GM21529 (cell line): ENCODE measurements at regions not wholly inside any gene's neighbourhood (a gene's known extent, or its start where the extent isn't known, plus 50 kb on each side); places are given as distances from the start of the nearest gene placed in this dataset.
"Not testable (repeated sequence)": the region's sequence is repeated elsewhere in the genome, so short reads cannot be mapped to it uniquely, and the experiment has no call there.

ENCODE experiments used
- ATAC-seq: cut with Tn5 transposase; IDR thresholded peaks from one replicate; pipeline ENCODE4 v1.9.1; 2021; ENCODE audit not compliant: unreplicated experiment

DNA sequence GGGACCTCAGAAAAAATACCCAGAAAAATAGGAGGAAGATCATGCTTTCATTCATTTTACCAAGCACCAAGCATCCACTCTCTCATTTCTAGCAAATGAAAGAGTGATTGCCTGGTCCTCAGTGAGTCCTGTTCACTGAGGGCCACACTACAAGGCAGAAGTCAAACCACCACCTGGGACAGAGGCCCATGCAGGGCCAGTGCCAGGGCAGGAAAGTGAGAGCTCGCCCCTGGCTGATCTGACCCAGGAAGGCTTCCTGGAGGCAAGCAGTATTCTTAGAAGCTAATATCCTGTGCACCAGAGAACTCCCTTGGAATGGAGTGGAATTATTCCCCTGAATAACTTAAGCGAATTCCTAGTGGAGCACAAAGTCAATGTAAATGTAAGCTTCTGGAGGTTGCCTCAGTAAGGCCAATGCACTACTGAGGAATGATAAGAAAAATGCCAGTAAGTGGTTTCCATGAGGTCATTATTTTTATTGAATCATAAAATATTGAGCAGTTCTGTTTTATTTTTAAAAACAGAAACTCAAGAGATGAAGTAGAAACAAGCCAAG is 191.6 kb upstream of the ID2 start:
- ATAC-seq, result no peak

- no peak for ATAC-seq
Measured at GRCh38 chr2:8491296-8492027, 190.4 kb upstream of the ID2 start.

DNA sequence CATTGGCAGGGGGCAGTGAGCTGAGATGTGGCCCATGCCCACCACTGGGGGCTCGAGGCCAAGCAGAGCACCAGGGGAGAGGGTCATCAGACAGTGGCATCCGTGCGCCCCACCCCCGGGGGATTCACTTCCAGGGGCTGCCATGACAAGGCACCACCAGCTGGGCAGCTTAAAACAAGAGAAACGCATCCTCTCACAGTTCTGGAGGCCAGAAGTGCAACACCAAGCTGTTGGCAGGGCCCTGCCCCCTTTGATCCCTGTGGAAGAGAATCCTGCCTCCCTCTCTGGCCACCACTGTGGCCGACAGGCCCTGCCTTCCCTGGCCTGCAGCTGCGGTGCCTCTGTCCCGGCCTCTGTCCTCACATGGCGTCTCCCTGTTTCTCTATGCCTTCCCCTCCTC is 187.7 kb upstream of the ID2 start:
- ATAC-seq, result no peak

GRCh38 chr2:8494589-8494988 is 187.3 kb upstream of the ID2 start:
- ATAC-seq, result no peak

GRCh38 chr2:8495189-8495989 is 186.5 kb upstream of the ID2 start:
- ATAC-seq, result no peak

DNA sequence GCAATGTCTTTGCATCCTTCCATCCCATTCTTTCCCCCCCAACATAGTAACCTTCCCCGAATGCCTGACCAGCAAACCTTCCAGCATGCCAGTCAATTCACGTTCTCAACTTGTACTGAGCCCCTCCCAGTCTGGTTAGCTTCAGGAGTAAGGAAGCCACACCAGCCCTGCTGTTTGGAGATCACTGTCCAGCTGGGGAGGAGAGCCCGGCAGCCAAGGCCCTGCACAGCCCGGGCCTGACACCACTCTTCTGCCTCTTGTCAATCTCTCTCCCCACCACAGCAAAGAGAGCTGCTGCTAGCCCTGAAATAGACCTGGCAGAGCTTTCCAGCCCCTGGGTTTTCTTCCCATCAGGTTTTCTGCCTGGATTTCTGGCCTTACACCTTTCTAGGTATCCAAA is 185.8 kb upstream of the ID2 start:
- no peak for ATAC-seq

GRCh38 chr2:8496617-8497016 is 185.2 kb upstream of the ID2 start:
- ATAC-seq, result no peak

GRCh38 chr2:8498994-8499393 is 182.9 kb upstream of the ID2 start:
- ATAC-seq, result no peak

- no peak for ATAC-seq
Measured at GRCh38 chr2:8500124-8501054, 181.5 kb upstream of the ID2 start.

DNA sequence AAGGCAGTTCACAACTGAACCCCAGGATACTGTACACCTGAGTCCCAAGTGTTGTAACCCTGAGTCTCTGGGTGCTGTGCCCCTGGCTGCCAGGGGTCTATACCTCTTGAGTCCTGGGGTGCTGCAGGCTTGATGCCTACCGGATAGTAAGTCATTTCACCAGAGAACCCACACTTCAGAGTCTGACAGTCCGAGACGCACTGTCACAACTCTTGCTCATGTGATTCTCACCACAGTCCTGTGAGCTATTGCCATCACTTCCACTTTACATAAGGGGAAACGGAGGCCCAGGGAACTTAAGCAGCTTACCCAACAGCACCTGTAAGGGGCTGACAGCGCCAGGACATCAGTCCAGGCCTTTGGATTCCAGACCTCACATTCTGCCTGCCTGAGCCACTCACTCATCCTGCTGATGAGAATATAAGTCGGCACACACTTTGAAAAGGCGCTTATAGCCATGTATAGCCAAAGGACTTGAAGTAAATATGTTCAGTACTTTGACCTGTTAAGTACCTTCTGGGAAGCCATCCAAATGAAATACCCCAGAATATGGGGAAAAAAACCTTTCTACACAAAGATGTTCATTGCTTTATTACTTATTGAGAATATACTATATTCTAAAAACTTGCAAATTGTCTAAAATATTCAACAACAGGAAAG is 180.7 kb upstream of the ID2 start:
- no peak for ATAC-seq

DNA sequence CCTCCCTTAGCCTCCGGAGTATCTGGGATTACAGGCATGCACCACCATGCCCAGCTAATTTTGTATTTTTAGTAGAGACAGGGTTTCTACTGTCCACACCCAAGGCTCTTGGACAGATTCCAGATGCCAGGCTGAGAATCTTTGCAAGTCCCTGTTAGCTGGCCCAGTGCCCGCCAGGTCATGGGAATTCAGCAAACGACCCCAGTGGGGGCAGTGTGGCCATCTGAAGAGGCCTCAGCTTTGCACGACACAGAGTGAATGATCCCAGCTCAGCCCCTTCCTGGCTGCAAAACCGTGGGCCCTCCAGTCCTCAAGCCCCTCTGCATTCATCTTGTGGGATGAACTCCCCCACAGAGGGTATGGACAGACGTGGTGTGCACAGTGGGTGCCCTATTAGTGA is 179.5 kb upstream of the ID2 start:
- no peak for ATAC-seq

GRCh38 chr2:8505311-8505920 is 176.4 kb upstream of the ID2 start:
- no peak for ATAC-seq

DNA sequence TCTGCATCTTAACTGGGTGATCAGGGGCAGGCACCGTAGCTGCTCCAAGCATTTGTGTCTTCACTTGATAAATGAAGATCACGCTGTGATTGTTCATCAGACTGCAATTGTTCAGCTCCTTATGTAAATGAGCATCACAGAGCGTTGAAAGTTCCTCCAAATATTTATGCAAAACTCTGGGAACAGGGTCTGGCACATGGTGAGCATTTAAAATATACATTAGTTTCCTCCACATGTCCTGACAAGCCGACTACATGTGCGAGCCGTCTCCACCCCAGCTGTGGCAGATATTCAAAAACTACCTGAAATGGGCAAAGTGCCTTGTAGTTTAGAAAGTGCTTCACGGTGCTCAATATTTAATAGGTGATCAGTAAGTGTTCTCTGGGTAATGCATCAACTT is 175.1 kb upstream of the ID2 start:
- ATAC-seq, result no peak

GRCh38 chr2:8508766-8509165 is 173.1 kb upstream of the ID2 start:
- ATAC-seq, result no peak

GRCh38 chr2:8509621-8510020 is 172.2 kb upstream of the ID2 start:
- ATAC-seq, result no peak

DNA sequence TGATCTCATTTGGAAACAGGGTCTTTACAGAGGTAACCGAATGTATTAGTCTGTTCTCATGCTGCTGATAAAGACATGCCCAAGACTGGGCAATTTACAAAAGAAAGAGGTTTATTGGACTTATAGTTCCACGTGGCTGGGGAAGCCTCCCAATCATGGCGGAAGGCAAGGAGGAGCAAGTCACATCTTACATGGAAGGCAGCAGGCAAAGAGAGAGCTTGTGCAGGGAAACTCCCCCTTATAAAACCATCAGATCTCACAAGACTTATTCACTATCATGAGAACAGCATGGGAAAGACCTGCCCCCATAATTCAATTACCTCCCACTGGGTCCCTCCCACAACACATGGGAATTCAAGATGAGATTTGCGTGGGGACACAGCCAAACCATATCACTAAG is 171.8 kb upstream of the ID2 start:
- ATAC-seq, result not testable (repeated sequence)

- ATAC-seq, result no peak
Measured at GRCh38 chr2:8510519-8510918, 171.3 kb upstream of the ID2 start.

- no peak for ATAC-seq
Measured at GRCh38 chr2:8511868-8512612, 169.8 kb upstream of the ID2 start.

DNA sequence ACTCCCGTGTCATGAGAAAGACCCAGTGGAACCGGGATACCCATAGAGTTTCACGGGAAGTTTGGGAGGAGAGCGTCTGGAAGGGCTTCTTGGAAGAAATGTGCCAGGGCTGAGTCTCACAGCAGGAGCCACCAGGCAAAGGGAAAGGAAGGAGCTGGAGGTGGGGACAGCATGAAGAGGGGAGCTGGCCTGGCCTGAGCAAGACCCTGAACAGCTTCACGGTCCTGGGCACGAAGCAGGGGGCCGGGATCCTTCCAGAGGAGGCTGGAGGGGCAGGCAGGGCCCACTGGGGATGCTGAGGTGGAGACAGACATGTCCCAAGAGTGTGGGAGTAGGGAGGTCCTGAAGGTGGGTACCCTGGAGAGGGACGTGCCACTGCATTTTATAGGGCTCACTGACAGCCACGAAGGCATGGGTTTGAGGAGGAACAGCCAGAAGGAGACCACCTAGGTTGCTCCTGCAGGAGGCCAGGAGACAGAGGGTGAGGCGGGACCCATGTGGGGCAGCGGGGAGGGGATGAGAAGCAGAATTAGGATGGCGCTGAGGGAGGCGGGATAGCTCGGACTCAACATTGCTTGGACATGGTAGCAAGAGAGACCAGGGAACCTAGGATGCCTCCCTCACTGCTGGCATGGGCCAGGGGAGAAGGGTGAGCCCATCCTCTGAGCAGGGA is 168.1 kb upstream of the ID2 start:
- ATAC-seq, result no peak
